Testis (tissue), 2 donors: ENCODE measurements at regions not wholly inside any gene's neighbourhood (a gene's known extent, or its start where the extent isn't known, plus 50 kb on each side); places are given as distances from the start of the nearest gene placed in this dataset.

Source experiments
- CTCF ChIP-seq, 3 experiments: fragments of 450-650 bp in 2 of 3; fragments of 200-600 bp in 1 of 3; sonication (generic) in 1 of 3; IDR thresholded peaks; one replicate each; pipeline ENCODE4 v1.5.1; 2016 to 2019; ENCODE audit warnings: antibody characterized with exemption in 3 of 3, mild to moderate bottlenecking in 2 of 3, moderate library complexity in 1 of 3
- POLR2A ChIP-seq: fragments of 450-650 bp; IDR thresholded peaks from one replicate; pipeline ENCODE4 v1.6.1; 2017; ENCODE audit warnings: antibody characterized with exemption, mild to moderate bottlenecking, moderate library complexity

DNA sequence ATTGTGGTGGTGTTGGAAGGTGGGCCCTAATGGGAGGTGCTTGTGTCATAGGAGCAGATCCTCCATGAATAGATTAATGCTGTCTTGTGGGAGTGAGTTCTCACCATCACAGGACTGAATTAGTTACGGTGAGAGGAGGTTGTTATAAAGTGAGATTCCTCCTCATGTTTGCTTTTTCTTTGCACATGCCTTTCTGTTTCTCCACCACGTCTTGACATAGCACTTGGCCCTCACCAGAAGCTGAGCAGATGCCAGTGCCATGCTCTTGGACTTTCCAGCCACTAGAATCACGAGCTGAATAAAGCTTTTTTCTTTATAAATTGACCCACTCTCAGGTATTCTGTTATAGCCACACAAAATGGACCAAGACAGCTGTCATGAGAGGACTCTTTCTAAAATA lies 194.8 kb downstream of the PTPRU start:
- TF ChIP-seq CTCF (IDR thresholded peaks at IDR 0.05) (no peak), POLR2A (no peak)
